Caco-2 (cell line): ENCODE measurements at regions not wholly inside any gene's neighbourhood (a gene's known extent, or its start where the extent isn't known, plus 50 kb on each side); places are given as distances from the start of the nearest gene placed in this dataset.

Experiments
- BruUV-seq: library from RNA; stranded (reverse); fragments of 400-500 nt; replicated peaks from 2 replicates; lab custom pipeline; 2021; lab: Mats Ljungman, UMichigan
- CTCF ChIA-PET: fragments of 300-600 bp; sonication (Branson Sonifier 250); formaldehyde crosslinking; loops from one replicate; lab custom pipeline; 2022; ENCODE audit warnings: antibody characterized with exemption; lab: Charles Lee
- POLR2A ChIA-PET: fragments of 300-600 bp; sonication (Branson Sonifier 250); formaldehyde crosslinking; loops from one replicate; lab custom pipeline; 2022; ENCODE audit warnings: antibody characterized with exemption; lab: Charles Lee
- DNase-seq, 2 experiments: peaks; one replicate each; pipeline versions ENCODE4 v3.0.0 to v3.0.0-alpha.2; 2020 to 2022
- H3K27me3 ChIP-seq: replicated peaks from 2 replicates; pipeline ENCODE4 v1.6.0; 2011; ENCODE audit warnings: low read length; ENCODE audit not compliant: control insufficient read depth, insufficient read depth
- H3K36me3 ChIP-seq: 2 replicates; pipeline ENCODE4 v1.5.1; 2011; ENCODE audit warnings: low read length; ENCODE audit not compliant: control insufficient read depth, insufficient read depth
- H3K4me1 ChIP-seq: fragments of 250-450 bp; sonication (Bioruptor Pico); 2 replicates; pipeline ENCODE4 v1.5.1; 2020; ENCODE audit warnings: mild to moderate bottlenecking
- H3K4me3 ChIP-seq: 2 replicates; pipeline ENCODE4 v1.5.1; 2011; ENCODE audit warnings: low read depth, mild to moderate bottlenecking, control low read depth, low read length
- H3K9me3 ChIP-seq: fragments of 250-450 bp; sonication (Bioruptor Pico); 2 replicates; pipeline ENCODE4 v1.5.1; 2020; ENCODE audit warnings: mild to moderate bottlenecking, moderate library complexity
- H3K27ac Mint-ChIP-seq: one replicate; pipeline ENCODE4 v1.8.0; 2022; ENCODE audit warnings: mixed read lengths; ENCODE audit not compliant: unreplicated experiment
- H3K27me3 Mint-ChIP-seq: one replicate; pipeline ENCODE4 v1.8.0; 2022; ENCODE audit warnings: mixed read lengths; ENCODE audit not compliant: insufficient read depth, unreplicated experiment
- H3K36me3 Mint-ChIP-seq: one replicate; pipeline ENCODE4 v1.8.0; 2022; ENCODE audit warnings: mild to moderate bottlenecking, mixed read lengths; ENCODE audit not compliant: insufficient read depth, unreplicated experiment
- H3K4me1 Mint-ChIP-seq: one replicate; pipeline ENCODE4 v1.8.0; 2022; ENCODE audit warnings: low read depth, mixed read lengths; ENCODE audit not compliant: unreplicated experiment
- H3K4me3 Mint-ChIP-seq: one replicate; pipeline ENCODE4 v1.8.0; 2022; ENCODE audit warnings: mild to moderate bottlenecking, moderate library complexity, mixed read lengths; ENCODE audit not compliant: unreplicated experiment
- H3K9me3 Mint-ChIP-seq: one replicate; pipeline ENCODE4 v1.8.0; 2022; ENCODE audit warnings: mixed read lengths; ENCODE audit not compliant: unreplicated experiment
- intact Hi-C: fragments of 100-400 bp; cut with micrococcal nuclease; formaldehyde crosslinking; loops from one replicate; pipeline ENCODE4 v1.10.0; 2022; ENCODE audit not compliant: unreplicated experiment
- TF ChIP-seq, protein P1 (sequence below), 2 experiments: fragments of 200-600 bp in 1 of 2; IDR thresholded peaks; 1 replicate in 1 of 2; 2 replicates in 1 of 2; pipeline versions ENCODE4 v1.5.1 to v1.8.0; 2011 to 2022; ENCODE audit warnings: antibody characterized with exemption in 1 of 2, control low read depth in 1 of 2, inconsistent platforms in 1 of 2, low read depth in 1 of 2, low read length in 1 of 2, mild to moderate bottlenecking in 1 of 2, moderate library complexity in 1 of 2; ENCODE audit not compliant: insufficient read depth in 1 of 2, severe bottlenecking in 1 of 2, unreplicated experiment in 1 of 2

GRCh38 chr2:239601880-239602279 is 201.1 kb upstream of the HDAC4 start:
- ChIA-PET CTCF (no interaction called here), POLR2A (no interaction called here)
- Mint-ChIP-seq H3K27ac (no peak overlapping the region), H3K27me3 (no peaks in the 10 kb centered on the region), H3K4me3 (no peak overlapping the region), H3K36me3 (no peaks in the 10 kb centered on the region), H3K4me1 (peaks cover 6% of the 10 kb centered on the region), H3K9me3 (no peaks in the 10 kb centered on the region)
- Histone ChIP-seq H3K9me3 (no peaks in the 10 kb centered on the region), H3K4me3 (no peak overlapping the region), H3K27me3 (no peaks in the 10 kb centered on the region), H3K4me1 (no peaks in the 10 kb centered on the region), H3K36me3 (no peaks in the 10 kb centered on the region)
- intact Hi-C loops = no loop called here
- TF ChIP-seq, protein P1, sequence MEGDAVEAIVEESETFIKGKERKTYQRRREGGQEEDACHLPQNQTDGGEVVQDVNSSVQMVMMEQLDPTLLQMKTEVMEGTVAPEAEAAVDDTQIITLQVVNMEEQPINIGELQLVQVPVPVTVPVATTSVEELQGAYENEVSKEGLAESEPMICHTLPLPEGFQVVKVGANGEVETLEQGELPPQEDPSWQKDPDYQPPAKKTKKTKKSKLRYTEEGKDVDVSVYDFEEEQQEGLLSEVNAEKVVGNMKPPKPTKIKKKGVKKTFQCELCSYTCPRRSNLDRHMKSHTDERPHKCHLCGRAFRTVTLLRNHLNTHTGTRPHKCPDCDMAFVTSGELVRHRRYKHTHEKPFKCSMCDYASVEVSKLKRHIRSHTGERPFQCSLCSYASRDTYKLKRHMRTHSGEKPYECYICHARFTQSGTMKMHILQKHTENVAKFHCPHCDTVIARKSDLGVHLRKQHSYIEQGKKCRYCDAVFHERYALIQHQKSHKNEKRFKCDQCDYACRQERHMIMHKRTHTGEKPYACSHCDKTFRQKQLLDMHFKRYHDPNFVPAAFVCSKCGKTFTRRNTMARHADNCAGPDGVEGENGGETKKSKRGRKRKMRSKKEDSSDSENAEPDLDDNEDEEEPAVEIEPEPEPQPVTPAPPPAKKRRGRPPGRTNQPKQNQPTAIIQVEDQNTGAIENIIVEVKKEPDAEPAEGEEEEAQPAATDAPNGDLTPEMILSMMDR (IDR thresholded peaks at IDR 0.05; ENCODE audit: insufficient read depth in 1 of 2, low read depth in 1 of 2, low read length in 1 of 2, severe bottlenecking in 1 of 2, unreplicated experiment in 1 of 2) = no peak
- no TSS peak for BruUV-seq
- DNase-seq = no peak

DNA sequence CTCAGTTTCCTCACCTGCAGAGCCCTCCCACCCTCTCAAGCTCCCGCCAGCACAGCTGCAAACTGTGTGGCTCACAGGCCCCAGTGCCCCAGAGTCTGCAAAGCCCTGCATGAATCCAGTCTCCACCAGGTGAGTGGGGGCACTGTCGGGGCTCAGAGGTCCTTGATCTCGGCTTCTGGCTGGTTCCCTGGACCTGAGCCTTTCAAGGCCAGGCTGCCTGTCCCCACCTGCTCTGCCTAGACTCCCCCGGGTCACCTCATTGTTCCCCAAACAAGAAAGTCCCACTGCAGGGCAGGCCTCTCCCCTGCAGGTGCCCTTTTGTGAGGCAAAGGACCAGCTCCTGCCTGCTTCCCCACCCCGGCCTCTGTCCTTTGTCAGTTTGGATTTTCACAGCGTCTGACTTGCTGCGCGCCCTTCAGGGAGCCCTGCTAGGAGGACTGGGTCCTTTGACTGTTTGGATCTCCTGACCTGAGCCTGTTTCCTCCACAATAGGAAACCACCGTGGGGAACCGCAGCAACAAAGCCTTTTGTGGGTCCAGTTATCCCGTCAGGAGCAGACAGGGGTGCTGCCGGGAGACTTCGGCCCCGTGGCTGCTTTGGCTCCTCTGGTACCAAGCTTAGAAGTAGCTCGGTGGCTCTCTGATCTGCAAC is 200.5 kb upstream of the HDAC4 start:
- Mint-ChIP-seq H3K36me3 (no peaks in the 10 kb centered on the region), H3K27ac (no peak overlapping the region), H3K4me1 (peaks cover 6% of the 10 kb centered on the region), H3K9me3 (no peaks in the 10 kb centered on the region), H3K27me3 (no peaks in the 10 kb centered on the region), H3K4me3 (no peak overlapping the region)
- Histone ChIP-seq H3K9me3 (no peaks in the 10 kb centered on the region), H3K27me3 (no peaks in the 10 kb centered on the region), H3K4me3 (no peak overlapping the region), H3K36me3 (no peaks in the 10 kb centered on the region), H3K4me1 (no peaks in the 10 kb centered on the region)
- ChIA-PET CTCF (no interaction called here), POLR2A (no interaction called here)
- TF ChIP-seq, protein P1 (IDR thresholded peaks at IDR 0.05; ENCODE audit: insufficient read depth in 1 of 2, low read depth in 1 of 2, low read length in 1 of 2, severe bottlenecking in 1 of 2, unreplicated experiment in 1 of 2) = no peak
- no TSS peak for BruUV-seq
- no peak for DNase-seq
- intact Hi-C loops = no loop called here

DNA sequence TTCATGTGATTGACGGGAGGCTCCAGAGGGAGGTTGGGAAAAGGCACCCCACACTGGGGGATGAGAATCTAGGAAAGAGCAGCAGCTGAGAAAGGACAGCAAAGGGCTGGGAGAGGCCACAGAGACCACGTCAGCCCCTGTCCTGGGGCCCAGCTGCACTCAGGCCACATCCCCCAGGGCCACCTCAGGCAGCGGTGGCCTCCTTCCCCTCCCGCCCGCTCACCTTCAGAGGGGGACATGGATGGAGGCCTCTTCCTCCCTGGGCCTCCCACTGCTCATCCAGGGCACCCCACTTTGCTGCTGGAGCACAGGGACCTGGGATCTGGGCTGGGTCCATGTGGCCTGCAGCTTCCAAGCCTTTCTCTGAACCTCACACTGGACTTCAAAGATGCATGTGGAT is 199.8 kb upstream of the HDAC4 start:
- H3K27me3 ChIP-seq = no peaks in the 10 kb centered on the region
- Mint-ChIP-seq H3K27me3 (no peaks in the 10 kb centered on the region), H3K27ac (no peak overlapping the region), H3K36me3 (no peaks in the 10 kb centered on the region), H3K9me3 (no peaks in the 10 kb centered on the region), H3K4me3 (no peak overlapping the region), H3K4me1 (peaks cover 6% of the 10 kb centered on the region)
- H3K9me3 ChIP-seq = no peaks in the 10 kb centered on the region
- no peak overlapping the region for H3K4me3 ChIP-seq
- TF ChIP-seq, protein P1 (IDR thresholded peaks at IDR 0.05; ENCODE audit: insufficient read depth in 1 of 2, low read depth in 1 of 2, low read length in 1 of 2, severe bottlenecking in 1 of 2, unreplicated experiment in 1 of 2) = no peak
- H3K36me3 ChIP-seq = no peaks in the 10 kb centered on the region
- no peaks in the 10 kb centered on the region for H3K4me1 ChIP-seq
- intact Hi-C loops = no loop called here
- CTCF ChIA-PET = no interaction called here
- no peak for DNase-seq
- POLR2A ChIA-PET = no interaction called here
- BruUV-seq = no TSS peak
